GM23248 (cell line): ENCODE measurements at regions not wholly inside any gene's neighbourhood (a gene's known extent, or its start where the extent isn't known, plus 50 kb on each side); places are given as distances from the start of the nearest gene placed in this dataset.

Experiments used
- EZH2 ChIP-seq: fragments of 200-600 bp; sonication (generic); IDR thresholded peaks from 2 replicates; pipeline ENCODE4 v1.6.1; 2018; ENCODE audit warnings: antibody characterized with exemption, mild to moderate bottlenecking; ENCODE audit not compliant: insufficient read depth, poor library complexity, severe bottlenecking
- EZH2phosphoT487 ChIP-seq: fragments of 200-600 bp; sonication (generic); IDR thresholded peaks from 2 replicates; pipeline ENCODE4 v1.6.1; 2018; ENCODE audit warnings: antibody characterized with exemption, moderate library complexity, mild to moderate bottlenecking, low read depth; ENCODE audit not compliant: insufficient read depth

- TF ChIP-seq EZH2 = no peak
- no peak for TF ChIP-seq EZH2phosphoT487
These were observed 747.2 kb downstream of the ANKRD7 start for GRCh38 chr7:118971706-118972105.
